Ishikawa (cell line): ENCODE measurements at regions not wholly inside any gene's neighbourhood (a gene's known extent, or its start where the extent isn't known, plus 50 kb on each side); places are given as distances from the start of the nearest gene placed in this dataset.

Source experiments
- CEBPB ChIP-seq: IDR thresholded peaks from 2 replicates; pipeline ENCODE4 v1.6.1; 2012
- CREB1 ChIP-seq: IDR thresholded peaks from 2 replicates; pipeline ENCODE4 v1.6.1; 2012; ENCODE audit warnings: low read depth
- EGR1 ChIP-seq: IDR thresholded peaks from 2 replicates; pipeline ENCODE4 v1.6.1; 2012
- EP300 ChIP-seq: IDR thresholded peaks from 2 replicates; pipeline ENCODE4 v1.6.1; 2012; ENCODE audit warnings: borderline replicate concordance
- FOXM1 ChIP-seq: IDR thresholded peaks from 2 replicates; pipeline ENCODE4 v1.6.1; 2012; ENCODE audit warnings: low read depth, borderline replicate concordance
- MAX ChIP-seq: IDR thresholded peaks from 2 replicates; pipeline ENCODE4 v1.6.1; 2012
- NFIC ChIP-seq: IDR thresholded peaks from 2 replicates; pipeline ENCODE4 v1.6.1; 2012
- RAD21 ChIP-seq: IDR thresholded peaks from 2 replicates; pipeline ENCODE4 v1.6.1; 2012; ENCODE audit warnings: low read depth
- REST ChIP-seq: IDR thresholded peaks from 2 replicates; pipeline ENCODE4 v1.6.1; 2012; ENCODE audit warnings: low read depth, mild to moderate bottlenecking
- TAF1 ChIP-seq: IDR thresholded peaks from 2 replicates; pipeline ENCODE4 v1.6.1; 2012; ENCODE audit warnings: low read depth, mild to moderate bottlenecking
- TCF12 ChIP-seq: IDR thresholded peaks from 2 replicates; pipeline ENCODE4 v1.6.1; 2012; ENCODE audit warnings: low read depth
- TEAD4 ChIP-seq: IDR thresholded peaks from 2 replicates; pipeline ENCODE4 v1.6.1; 2012
- USF1 ChIP-seq: IDR thresholded peaks from 2 replicates; pipeline ENCODE4 v1.6.1; 2012
- YY1 ChIP-seq: IDR thresholded peaks from 2 replicates; pipeline ENCODE4 v1.6.1; 2012; ENCODE audit warnings: low read depth
- ZBTB7A ChIP-seq: IDR thresholded peaks from 2 replicates; pipeline ENCODE4 v1.6.1; 2012; ENCODE audit warnings: low read depth

- TF ChIP-seq REST (no peak), FOXM1 (no peak), TCF12 (no peak), RAD21 (no peak), CEBPB (no peak), EGR1 (no peak), USF1 (no peak), TAF1 (no peak), YY1 (no peak), CREB1 (no peak), EP300 (no peak)
Measured at GRCh38 chr3:30452446-30452845, 154.0 kb upstream of the TGFBR2 start.

GRCh38 chr3:30453360-30454039 is 152.9 kb upstream of the TGFBR2 start:
- TF ChIP-seq TCF12 = no peak
- no peak for TF ChIP-seq EP300
- no peak for TF ChIP-seq EGR1
- no peak for TF ChIP-seq CEBPB
- TF ChIP-seq MAX = no peak
- TF ChIP-seq CREB1 = no peak
- no peak for TF ChIP-seq TAF1
- TF ChIP-seq REST = no peak
- no peak for TF ChIP-seq TEAD4
- no peak for TF ChIP-seq YY1
- TF ChIP-seq FOXM1 = no peak
- no peak for TF ChIP-seq USF1
- no peak for TF ChIP-seq NFIC
- no peak for TF ChIP-seq ZBTB7A
- no peak for TF ChIP-seq RAD21

- no peak for TF ChIP-seq MAX
- no peak for TF ChIP-seq YY1
- no peak for TF ChIP-seq ZBTB7A
- no peak for TF ChIP-seq TAF1
- TF ChIP-seq TCF12 = no peak
- no peak for TF ChIP-seq CREB1
- no peak for TF ChIP-seq EGR1
- no peak for TF ChIP-seq FOXM1
- TF ChIP-seq REST = no peak
- TF ChIP-seq USF1 = no peak
Measured at GRCh38 chr3:30454636-30455035, 151.8 kb upstream of the TGFBR2 start.

DNA sequence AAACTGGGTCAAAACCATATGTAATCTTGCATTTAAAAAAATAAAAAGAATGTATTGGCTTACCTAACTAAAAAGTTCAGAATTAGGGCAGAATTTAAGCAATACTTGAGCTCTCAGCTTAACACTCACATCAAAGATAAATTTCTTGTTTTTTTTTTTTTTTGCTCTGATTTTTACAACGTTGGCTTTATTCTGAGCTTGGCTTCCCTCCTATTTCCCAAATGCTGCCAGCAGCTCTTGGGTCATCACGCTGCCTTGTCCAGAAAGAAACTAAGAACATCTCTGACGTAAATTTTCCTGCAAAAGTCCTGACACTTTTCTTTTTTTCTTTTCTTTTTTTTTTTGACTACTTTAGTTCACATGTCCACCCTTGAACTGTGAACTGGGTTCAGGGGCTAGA is 150.6 kb upstream of the TGFBR2 start:
- no peak for TF ChIP-seq TCF12
- TF ChIP-seq EGR1 = no peak
- no peak for TF ChIP-seq USF1
- TF ChIP-seq FOXM1 = no peak
- TF ChIP-seq YY1 = no peak
- no peak for TF ChIP-seq NFIC
- no peak for TF ChIP-seq REST
- TF ChIP-seq MAX = no peak
- no peak for TF ChIP-seq EP300
- TF ChIP-seq TEAD4 = no peak
- no peak for TF ChIP-seq CEBPB
- no peak for TF ChIP-seq CREB1
- TF ChIP-seq ZBTB7A = no peak
- TF ChIP-seq TAF1 = no peak
- TF ChIP-seq RAD21 = no peak
